Skin of body (tissue), 1 donor: ENCODE measurements at regions not wholly inside any gene's neighbourhood (a gene's known extent, or its start where the extent isn't known, plus 50 kb on each side); places are given as distances from the start of the nearest gene placed in this dataset.
"Not testable (repeated sequence)": the region's sequence is repeated elsewhere in the genome, so short reads cannot be mapped to it uniquely, and the experiment has no call there.

ENCODE experiments used
- DNase-seq: peaks from one replicate; lab custom pipeline; 2025; lab: John Stamatoyannopoulos, UW

- no peak for DNase-seq
Measured at GRCh38 chr3:151596940-151597339, 136.1 kb upstream of the IGSF10 start.

- no peak for DNase-seq
Measured at GRCh38 chr3:151593928-151594327, 133.1 kb upstream of the IGSF10 start.

GRCh38 chr3:151592287-151592686, 131.4 kb upstream of the IGSF10 start:
- DNase-seq, result no peak

GRCh38 chr3:151591441-151591840, 130.6 kb upstream of the IGSF10 start:
- no peak for DNase-seq

- no peak for DNase-seq
Measured at GRCh38 chr3:151589311-151589710, 128.4 kb upstream of the IGSF10 start.

- DNase-seq, result not testable (repeated sequence)
Measured at GRCh38 chr3:151587659-151588058, 126.8 kb upstream of the IGSF10 start.

GRCh38 chr3:151584566-151584965, 123.7 kb upstream of the IGSF10 start:
- DNase-seq, result no peak

- peak; percentile 77 for DNase-seq
Measured at GRCh38 chr3:151581035-151581434, 120.2 kb upstream of the IGSF10 start.

GRCh38 chr3:151580591-151580990, 119.7 kb upstream of the IGSF10 start:
- DNase-seq, result peak; percentile 94

GRCh38 chr3:151579571-151580270, 118.9 kb upstream of the IGSF10 start:
- DNase-seq, result peak; percentile 30

GRCh38 chr3:151578495-151578894, 117.6 kb upstream of the IGSF10 start:
- DNase-seq, result no peak

GRCh38 chr3:151576511-151577137, 115.8 kb upstream of the IGSF10 start:
- DNase-seq, result no peak

- peak; percentile 85 for DNase-seq
Measured at GRCh38 chr3:151568184-151568583, 107.3 kb upstream of the IGSF10 start.

- no peak for DNase-seq
Measured at GRCh38 chr3:151567477-151567876, 106.6 kb upstream of the IGSF10 start.

- no peak for DNase-seq
Measured at GRCh38 chr3:151564261-151564660, 103.4 kb upstream of the IGSF10 start.

- peak; percentile 48 for DNase-seq
Measured at GRCh38 chr3:151563305-151563704, 102.4 kb upstream of the IGSF10 start.

- no peak for DNase-seq
Measured at GRCh38 chr3:151562891-151563290, 102.0 kb upstream of the IGSF10 start.

- no peak for DNase-seq
Measured at GRCh38 chr3:151561878-151562277, 101.0 kb upstream of the IGSF10 start.

- DNase-seq, result peak; percentile 80
Measured at GRCh38 chr3:151560738-151561137, 99.9 kb upstream of the IGSF10 start.

GRCh38 chr3:151559736-151560135, 98.9 kb upstream of the IGSF10 start:
- no peak for DNase-seq

- peak; percentile 30 for DNase-seq
Measured at GRCh38 chr3:151558661-151559060, 97.8 kb upstream of the IGSF10 start.

- no peak for DNase-seq
Measured at GRCh38 chr3:151557068-151557840, 96.4 kb upstream of the IGSF10 start.
